ENCODE measurements at regions not wholly inside any gene's neighbourhood (a gene's known extent, or its start where the extent isn't known, plus 50 kb on each side); places are given as distances from the start of the nearest gene placed in this dataset.

DNA sequence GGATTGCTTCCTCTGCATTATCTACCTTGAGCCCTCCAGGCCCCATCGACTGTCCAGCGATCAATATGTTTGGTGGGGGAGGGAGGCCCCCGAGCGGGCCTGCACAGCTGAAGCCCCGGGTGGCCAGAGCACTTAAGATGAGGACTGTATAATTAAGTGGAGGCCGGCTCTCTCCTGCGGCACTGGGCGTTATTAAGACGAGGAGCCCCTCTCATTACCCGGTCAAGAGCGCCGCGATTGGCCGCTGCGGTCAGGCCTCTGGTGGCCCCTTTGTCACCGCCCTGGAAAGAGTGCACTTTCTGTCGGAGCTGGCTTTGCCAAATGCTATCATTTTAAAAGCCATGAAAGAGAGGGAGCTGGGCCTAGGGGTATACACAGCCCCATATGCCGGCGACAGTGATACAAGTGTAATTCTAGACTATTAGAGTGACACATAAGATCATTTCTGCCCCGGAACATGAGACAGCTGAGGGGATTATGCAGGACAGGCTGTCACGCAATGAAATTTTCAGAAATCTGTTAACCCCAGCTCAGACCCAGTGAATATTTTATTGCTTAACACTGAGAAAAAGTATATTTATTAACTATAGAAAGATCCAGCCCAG, 106.3 kb upstream of the IRX1 start (continued):
- no peak for TF ChIP-seq SRF (IDR thresholded peaks at IDR 0.05; ENCODE audit: low read depth, low read length)
- no peak for TF ChIP-seq CEBPB (IDR thresholded peaks at IDR 0.05; ENCODE audit: low read depth, low read length)
- TF ChIP-seq NRF1 (IDR thresholded peaks at IDR 0.05; ENCODE audit: low read depth, low read length), result no peak
- no peak for TF ChIP-seq BACH1 (IDR thresholded peaks at IDR 0.05; ENCODE audit: low read length)
- TF ChIP-seq SIX5 (IDR thresholded peaks at IDR 0.05; ENCODE audit: low read depth, low read length), result no peak
- TF ChIP-seq RAD21 (IDR thresholded peaks at IDR 0.05 in 1 of 2, conservative IDR thresholded peaks at IDR 0.05 in 1 of 2; ENCODE audit: low read depth in 2 of 2, low read length in 2 of 2), result no peak
- no peak for TF ChIP-seq SIRT6 (IDR thresholded peaks at IDR 0.05; ENCODE audit: low read length)
- no peak for TF ChIP-seq POLR2A (IDR thresholded peaks at IDR 0.05; ENCODE audit: control extremely low read depth in 1 of 2, low read depth in 2 of 2, low read length in 2 of 2)
